Muscle of back (tissue), 3 donors: ENCODE measurements at regions not wholly inside any gene's neighbourhood (a gene's known extent, or its start where the extent isn't known, plus 50 kb on each side); places are given as distances from the start of the nearest gene placed in this dataset.
"Not testable (repeated sequence)": the region's sequence is repeated elsewhere in the genome, so short reads cannot be mapped to it uniquely, and the experiment has no call there.

Source experiments
- DNase-seq, 3 donors: peaks; one replicate each; pipeline versions ENCODE4 v3.0.0 to v3.0.0-alpha.2; 2013

DNA sequence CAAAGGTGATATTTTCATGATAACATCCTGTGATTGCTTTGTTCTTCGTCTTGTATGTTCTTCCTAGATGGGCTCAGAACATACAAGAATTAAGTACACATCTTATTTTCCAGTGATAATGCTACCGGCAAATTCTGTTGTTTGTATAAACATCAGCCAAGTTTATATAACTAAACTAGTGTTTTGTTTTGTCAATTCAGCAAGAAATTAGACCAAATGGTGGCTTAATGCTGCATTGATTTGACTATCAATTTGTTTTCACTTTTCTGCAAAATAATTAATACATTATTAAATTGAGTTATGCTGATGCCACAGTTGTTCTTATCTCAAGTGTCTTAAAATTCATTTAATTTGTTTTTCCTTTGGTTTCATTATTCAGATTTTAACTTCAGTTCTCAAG lies 177.7 kb downstream of the OR4F29 start:
- DNase-seq: not testable (repeated sequence)

DNA sequence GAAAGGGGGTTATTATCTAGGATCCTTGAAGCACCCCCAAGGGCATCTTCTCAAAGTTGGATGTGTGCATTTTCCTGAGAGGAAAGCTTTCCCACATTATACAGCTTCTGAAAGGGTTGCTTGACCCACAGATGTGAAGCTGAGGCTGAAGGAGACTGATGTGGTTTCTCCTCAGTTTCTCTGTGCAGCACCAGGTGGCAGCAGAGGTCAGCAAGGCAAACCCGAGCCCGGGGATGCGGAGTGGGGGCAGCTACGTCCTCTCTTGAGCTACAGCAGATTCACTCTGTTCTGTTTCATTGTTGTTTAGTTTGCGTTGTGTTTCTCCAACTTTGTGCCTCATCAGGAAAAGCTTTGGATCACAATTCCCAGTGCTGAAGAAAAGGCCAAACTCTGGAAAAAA lies 183.7 kb downstream of the OR4F29 start:
- peak in 2 of 3 donors; percentile 13 to 61 for DNase-seq
